Panc1 (cell line): ENCODE measurements at regions not wholly inside any gene's neighbourhood (a gene's known extent, or its start where the extent isn't known, plus 50 kb on each side); places are given as distances from the start of the nearest gene placed in this dataset.

Experiments
- ATAC-seq: fragments of 200-7000 bp; cut with Tn5 transposase; 2 replicates; pipeline ENCODE4 v1.9.1; 2020; ENCODE audit warnings: mild to moderate bottlenecking, moderate library complexity
- BruUV-seq: library from RNA; stranded (reverse); fragments of 400-500 nt; replicated peaks from 2 replicates; lab custom pipeline; 2021; lab: Mats Ljungman, UMichigan
- CTCF ChIA-PET: fragments of 300-600 bp; sonication (Branson Sonifier 250); formaldehyde crosslinking; loops from one replicate; lab custom pipeline; 2022; ENCODE audit warnings: antibody characterized with exemption; lab: Charles Lee
- POLR2A ChIA-PET: fragments of 300-600 bp; sonication (Branson Sonifier 250); formaldehyde crosslinking; loops from one replicate; lab custom pipeline; 2022; ENCODE audit warnings: antibody characterized with exemption; lab: Charles Lee
- DNase-seq: peaks from one replicate; pipeline ENCODE4 v3.0.0-alpha.2; 2010; ENCODE audit warnings: low read depth, low spot score
- H3K27ac ChIP-seq: 2 replicates; pipeline ENCODE4 v1.5.1; 2011; ENCODE audit warnings: mild to moderate bottlenecking, low read length, inconsistent platforms
- H3K27me3 ChIP-seq: fragments of 200-500 bp; sonication (Bioruptor generic); 2 replicates; pipeline ENCODE4 v1.6.0; 2014; ENCODE audit warnings: low read length, inconsistent platforms; ENCODE audit not compliant: control insufficient read depth, insufficient read depth
- H3K36me3 ChIP-seq: fragments of 200-500 bp; sonication (Bioruptor generic); 2 replicates; pipeline ENCODE4 v1.5.1; 2014; ENCODE audit warnings: inconsistent platforms, mild to moderate bottlenecking, low read length, moderate library complexity; ENCODE audit not compliant: control insufficient read depth, insufficient read depth
- H3K4me1 ChIP-seq: 2 replicates; pipeline ENCODE4 v1.5.1; 2011; ENCODE audit warnings: inconsistent platforms, mild to moderate bottlenecking, low read length, moderate library complexity; ENCODE audit not compliant: control insufficient read depth, insufficient read depth
- H3K4me3 ChIP-seq, 2 experiments: 2 replicates each; pipeline ENCODE4 v1.5.1; 2011 to 2012; ENCODE audit warnings: low read depth in 2 of 2, low read length in 2 of 2, mild to moderate bottlenecking in 2 of 2, inconsistent platforms in 1 of 2, moderate library complexity in 1 of 2
- H3K9me3 ChIP-seq: fragments of 200-500 bp; sonication (Bioruptor generic); 2 replicates; pipeline ENCODE4 v1.5.1; 2014; ENCODE audit warnings: low read depth, mild to moderate bottlenecking, inconsistent platforms, low read length, moderate library complexity; ENCODE audit not compliant: control insufficient read depth, insufficient read depth
- POLR2AphosphoS5 ChIP-seq: IDR thresholded peaks from 2 replicates; pipeline ENCODE4 v1.6.1; 2012; ENCODE audit warnings: mild to moderate bottlenecking, low read depth, low read length, moderate library complexity
- REST ChIP-seq, 2 experiments: IDR thresholded peaks; 2 replicates each; pipeline ENCODE4 v1.6.1; 2011 to 2012; ENCODE audit warnings: low read depth in 2 of 2, control low read depth in 1 of 2, low read length in 1 of 2, mild to moderate bottlenecking in 1 of 2, moderate library complexity in 1 of 2; ENCODE audit not compliant: insufficient read depth in 1 of 2
- SIN3A ChIP-seq: IDR thresholded peaks from 2 replicates; pipeline ENCODE4 v1.6.1; 2012; ENCODE audit warnings: low read depth, mild to moderate bottlenecking, low read length, moderate library complexity, borderline replicate concordance; ENCODE audit not compliant: insufficient read depth
- TCF7L2 ChIP-seq: IDR thresholded peaks from 2 replicates; pipeline ENCODE4 v1.6.1; 2011; ENCODE audit warnings: mild to moderate bottlenecking, low read depth, low read length, inconsistent platforms
- in situ Hi-C: cut with HindIII; loops from 2 replicates; pipeline ENCODE4 v1.10.0; 2016; ENCODE audit warnings: low sequenced_read_pairs, low pct_unique_long_range_greater_than_20kb
- intact Hi-C: fragments of 100-400 bp; cut with micrococcal nuclease; formaldehyde crosslinking; loops from one replicate; pipeline ENCODE4 v1.10.0; 2022; ENCODE audit not compliant: unreplicated experiment
- TF ChIP-seq, protein P1 (sequence below): fragments of 450-650 bp; IDR thresholded peaks from 2 replicates; pipeline ENCODE4 v1.5.1; 2017; ENCODE audit warnings: mild to moderate bottlenecking

GRCh38 chr4:149057594-149057993 lies 615.4 kb upstream of the NR3C2 start:
- Histone ChIP-seq H3K4me3 (no peak overlapping the region), H3K27ac (no peak overlapping the region), H3K4me1 (no peaks in the 10 kb centered on the region), H3K36me3 (no peaks in the 10 kb centered on the region), H3K27me3 (no peaks in the 10 kb centered on the region), H3K9me3 (no peaks in the 10 kb centered on the region)
- DNase-seq (no peak), ATAC-seq (no peak)
- CTCF ChIA-PET: no interaction called here
- in situ Hi-C loops: no loop called here
- no TSS peak for BruUV-seq
- TF ChIP-seq SIN3A (no peak), REST (IDR thresholded peaks at IDR 0.05; ENCODE audit: insufficient read depth in 1 of 2, low read depth in 2 of 2, low read length in 1 of 2) (no peak), TCF7L2 (no peak), POLR2AphosphoS5 (no peak)
- TF ChIP-seq, protein P1, sequence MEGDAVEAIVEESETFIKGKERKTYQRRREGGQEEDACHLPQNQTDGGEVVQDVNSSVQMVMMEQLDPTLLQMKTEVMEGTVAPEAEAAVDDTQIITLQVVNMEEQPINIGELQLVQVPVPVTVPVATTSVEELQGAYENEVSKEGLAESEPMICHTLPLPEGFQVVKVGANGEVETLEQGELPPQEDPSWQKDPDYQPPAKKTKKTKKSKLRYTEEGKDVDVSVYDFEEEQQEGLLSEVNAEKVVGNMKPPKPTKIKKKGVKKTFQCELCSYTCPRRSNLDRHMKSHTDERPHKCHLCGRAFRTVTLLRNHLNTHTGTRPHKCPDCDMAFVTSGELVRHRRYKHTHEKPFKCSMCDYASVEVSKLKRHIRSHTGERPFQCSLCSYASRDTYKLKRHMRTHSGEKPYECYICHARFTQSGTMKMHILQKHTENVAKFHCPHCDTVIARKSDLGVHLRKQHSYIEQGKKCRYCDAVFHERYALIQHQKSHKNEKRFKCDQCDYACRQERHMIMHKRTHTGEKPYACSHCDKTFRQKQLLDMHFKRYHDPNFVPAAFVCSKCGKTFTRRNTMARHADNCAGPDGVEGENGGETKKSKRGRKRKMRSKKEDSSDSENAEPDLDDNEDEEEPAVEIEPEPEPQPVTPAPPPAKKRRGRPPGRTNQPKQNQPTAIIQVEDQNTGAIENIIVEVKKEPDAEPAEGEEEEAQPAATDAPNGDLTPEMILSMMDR: no peak
- POLR2A ChIA-PET: no interaction called here
- intact Hi-C loops: no loop called here

DNA sequence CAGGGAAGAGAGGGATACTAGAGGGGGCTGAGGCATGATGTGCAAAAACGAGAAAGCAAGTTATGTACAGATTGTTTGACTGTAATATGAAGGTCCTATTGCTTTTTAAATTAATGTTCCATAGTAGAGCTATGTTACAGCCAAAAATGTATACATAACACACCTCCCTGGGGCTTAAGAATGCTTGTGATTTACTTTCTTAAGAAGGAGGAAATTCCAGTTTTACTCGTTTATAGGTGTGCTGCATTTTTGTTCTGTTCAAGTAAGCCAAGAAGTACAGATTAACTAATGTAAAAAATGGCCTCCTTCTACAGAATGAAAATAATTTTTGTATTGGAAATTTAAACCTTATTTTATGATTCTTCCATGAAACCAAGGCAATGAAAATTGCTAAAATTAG lies 614.4 kb upstream of the NR3C2 start:
- BruUV-seq: no TSS peak
- H3K4me3 ChIP-seq: no peak overlapping the region
- in situ Hi-C loops: no loop called here

More for the DNA sequence above, 614.4 kb upstream of the NR3C2 start:
- ATAC-seq (no peak), DNase-seq (no peak)
- Histone ChIP-seq H3K36me3 (no peaks in the 10 kb centered on the region), H3K27ac (no peak overlapping the region), H3K27me3 (no peaks in the 10 kb centered on the region), H3K9me3 (no peaks in the 10 kb centered on the region), H3K4me1 (no peaks in the 10 kb centered on the region)
- ChIA-PET POLR2A (no interaction called here), CTCF (no interaction called here)
- TF ChIP-seq POLR2AphosphoS5 (no peak), REST (IDR thresholded peaks at IDR 0.05; ENCODE audit: insufficient read depth in 1 of 2, low read depth in 2 of 2, low read length in 1 of 2) (no peak), SIN3A (no peak), TCF7L2 (no peak)
- TF ChIP-seq, protein P1: no peak
- intact Hi-C loops: no loop called here
